PFSK-1 (cell line): ENCODE measurements at regions not wholly inside any gene's neighbourhood (a gene's known extent, or its start where the extent isn't known, plus 50 kb on each side); places are given as distances from the start of the nearest gene placed in this dataset.

ENCODE experiments used
- POLR2AphosphoS5 ChIP-seq: IDR thresholded peaks from 2 replicates; pipeline ENCODE4 v1.6.1; 2012; ENCODE audit warnings: low read depth, mild to moderate bottlenecking, control low read depth, low read length, moderate library complexity
- SIN3A ChIP-seq: IDR thresholded peaks from 2 replicates; pipeline ENCODE4 v1.6.1; 2012; ENCODE audit warnings: mild to moderate bottlenecking, low read length, moderate library complexity, borderline replicate concordance; ENCODE audit not compliant: insufficient read depth

GRCh38 chr17:79478051-79478461 is 132.8 kb downstream of the RBFOX3 start:
- no peak for TF ChIP-seq POLR2AphosphoS5
- TF ChIP-seq SIN3A = no peak
